PC-9 (cell line): ENCODE measurements at regions not wholly inside any gene's neighbourhood (a gene's known extent, or its start where the extent isn't known, plus 50 kb on each side); places are given as distances from the start of the nearest gene placed in this dataset. TPM values are rescaled to one million over a fixed set of nuclear protein-coding genes. Genes with fewer than 3 reads are reported as not detected.
"Not testable (repeated sequence)": the region's sequence is repeated elsewhere in the genome, so short reads cannot be mapped to it uniquely, and the experiment has no call there.

ENCODE experiments used
- BruUV-seq: library from RNA; stranded (reverse); fragments of 400-500 nt; replicated peaks from 2 replicates; lab custom pipeline; 2021; lab: Mats Ljungman, UMichigan
- CTCF ChIA-PET: fragments of 300-600 bp; sonication (Branson Sonifier 250); formaldehyde crosslinking; loops from one replicate; lab custom pipeline; 2022; ENCODE audit warnings: antibody characterized with exemption; lab: Charles Lee
- POLR2A ChIA-PET: fragments of 300-600 bp; sonication (Branson Sonifier 250); formaldehyde crosslinking; loops from one replicate; lab custom pipeline; 2022; ENCODE audit warnings: antibody characterized with exemption; ENCODE audit not compliant: unreplicated experiment; lab: Charles Lee
- DNase-seq, 2 experiments: peaks; one replicate each; pipeline versions ENCODE4 v3.0.0 to v3.0.0-alpha.2; 2015 to 2022; ENCODE audit warnings: mixed read lengths in 1 of 2
- H2AFZ ChIP-seq: fragments of 200-600 bp; sonication (generic); 2 replicates; pipeline ENCODE4 v1.8.1; 2017; ENCODE audit warnings: antibody characterized with exemption
- H3F3A ChIP-seq: fragments of 200-600 bp; sonication (generic); 2 replicates; pipeline ENCODE4 v1.8.1; 2017; ENCODE audit warnings: antibody characterized with exemption, mild to moderate bottlenecking, low read depth; ENCODE audit not compliant: insufficient read depth
- H3K27ac ChIP-seq: fragments of 200-600 bp; sonication (generic); 2 replicates; pipeline ENCODE4 v1.6.1; 2016; ENCODE audit warnings: mixed run types
- H3K27me3 ChIP-seq: fragments of 200-600 bp; sonication (generic); 2 replicates; pipeline ENCODE4 v1.6.1; 2016; ENCODE audit warnings: low read depth, mixed run types; ENCODE audit not compliant: insufficient read depth
- H3K36me3 ChIP-seq: fragments of 200-600 bp; sonication (generic); 2 replicates; pipeline ENCODE4 v1.6.1; 2016; ENCODE audit warnings: low read depth, mixed run types
- H3K4me1 ChIP-seq: fragments of 200-600 bp; sonication (generic); replicated peaks from 2 replicates; pipeline ENCODE4 v1.6.1; 2016; ENCODE audit warnings: mixed run types; ENCODE audit not compliant: insufficient read depth
- H3K4me2 ChIP-seq: fragments of 200-600 bp; sonication (generic); 2 replicates; pipeline ENCODE4 v1.6.1; 2017; ENCODE audit warnings: mixed run types
- H3K4me3 ChIP-seq: fragments of 200-600 bp; sonication (generic); 2 replicates; pipeline ENCODE4 v1.6.1; 2016; ENCODE audit warnings: mixed run types
- H3K79me2 ChIP-seq: fragments of 200-600 bp; sonication (generic); 2 replicates; pipeline ENCODE4 v1.6.1; 2017; ENCODE audit warnings: low read depth, mixed run types
- H3K9me2 ChIP-seq: fragments of 200-600 bp; sonication (generic); 2 replicates; pipeline ENCODE4 v1.8.1; 2017; ENCODE audit warnings: mild to moderate bottlenecking; ENCODE audit not compliant: insufficient read depth
- H3K9me3 ChIP-seq: fragments of 200-600 bp; sonication (generic); 2 replicates; pipeline ENCODE4 v1.8.1; 2016; ENCODE audit warnings: low read depth; ENCODE audit not compliant: insufficient read depth
- H4K20me1 ChIP-seq: fragments of 200-600 bp; sonication (generic); 2 replicates; pipeline ENCODE4 v1.8.1; 2017; ENCODE audit not compliant: insufficient read depth
- CTCF ChIP-seq: fragments of 200-600 bp; sonication (generic); conservative IDR thresholded peaks from 2 replicates; pipeline ENCODE4 v1.6.1; 2017; ENCODE audit warnings: mixed run types, antibody characterized with exemption, mild to moderate bottlenecking, moderate library complexity
- EZH2 ChIP-seq: fragments of 200-600 bp; sonication (generic); IDR thresholded peaks from 2 replicates; pipeline ENCODE4 v1.8.0; 2017; ENCODE audit warnings: antibody characterized with exemption, low read depth
- intact Hi-C: fragments of 100-400 bp; cut with micrococcal nuclease; formaldehyde crosslinking; loops from one replicate; pipeline ENCODE4 v1.10.0; 2022; ENCODE audit not compliant: unreplicated experiment
- microRNA-seq: library from miRNA; unstranded; fragments of <30 nt; microRNA quantifications from one replicate; pipeline ENCODE4 v1.2.0, GENCODE V29; 2021; ENCODE audit warnings: borderline number of aligned reads, borderline replicate concordance

- ChIA-PET CTCF (no interaction called here), POLR2A (no interaction called here)
- no peaks in the 10 kb centered on the region for H3K9me2 ChIP-seq
- no peak overlapping the region for H2AFZ ChIP-seq
- H3K27me3 ChIP-seq: no peaks in the 10 kb centered on the region
- intact Hi-C loops: no loop called here
- no peak overlapping the region for H3K4me3 ChIP-seq
- no peaks in the 10 kb centered on the region for H3K79me2 ChIP-seq
- no peak for TF ChIP-seq EZH2
- no peak overlapping the region for H3K27ac ChIP-seq
- no peaks in the 10 kb centered on the region for H3K36me3 ChIP-seq
- DNase-seq: no peak
- no TSS peak for BruUV-seq
- no peaks in the 10 kb centered on the region for H3K4me1 ChIP-seq
- no peaks in the 10 kb centered on the region for H4K20me1 ChIP-seq
- no peaks in the 10 kb centered on the region for H3F3A ChIP-seq
- H3K9me3 ChIP-seq: no peaks in the 10 kb centered on the region
- no peak overlapping the region for H3K4me2 ChIP-seq
Observed at GRCh38 chr18:28256166-28256565, 79.2 kb upstream of the CDH2 start.

- CTCF ChIA-PET: no interaction called here
- Histone ChIP-seq H2AFZ (no peak overlapping the region), H3K4me1 (no peaks in the 10 kb centered on the region), H3K27ac (no peak overlapping the region), H3K9me3 (no peaks in the 10 kb centered on the region), H3K4me2 (no peak overlapping the region), H3K79me2 (no peaks in the 10 kb centered on the region), H3K36me3 (no peaks in the 10 kb centered on the region), H3K27me3 (no peaks in the 10 kb centered on the region), H3K9me2 (no peaks in the 10 kb centered on the region), H3F3A (no peaks in the 10 kb centered on the region), H3K4me3 (no peak overlapping the region), H4K20me1 (no peaks in the 10 kb centered on the region)
- no peak for TF ChIP-seq CTCF
- no peak for TF ChIP-seq EZH2
- no peak for DNase-seq
- POLR2A ChIA-PET: no interaction called here
- no TSS peak for BruUV-seq
- intact Hi-C loops: no loop called here
Observed at GRCh38 chr18:28248653-28249052, 71.7 kb upstream of the CDH2 start.

GRCh38 chr18:28240626-28241025, 63.7 kb upstream of the CDH2 start:
- intact Hi-C loops, BruUV-seq, H3K79me2 ChIP-seq: not testable (repeated sequence)

GRCh38 chr18:28236487-28236886, 59.6 kb upstream of the CDH2 start:
- no peaks in the 10 kb centered on the region for H3K27me3 ChIP-seq
- TF ChIP-seq EZH2 (no peak), CTCF (no peak)
- H3K9me2 ChIP-seq: no peaks in the 10 kb centered on the region
- no peaks in the 10 kb centered on the region for H3K36me3 ChIP-seq
- H3K4me1 ChIP-seq: no peaks in the 10 kb centered on the region
- no peak overlapping the region for H3K27ac ChIP-seq
- BruUV-seq: no TSS peak
- no peak overlapping the region for H3K4me2 ChIP-seq
- intact Hi-C loops: no loop called here
- DNase-seq: no peak
- no peak overlapping the region for H2AFZ ChIP-seq
- H3K79me2 ChIP-seq: no peaks in the 10 kb centered on the region
- no peak overlapping the region for H3K4me3 ChIP-seq
- no peaks in the 10 kb centered on the region for H3K9me3 ChIP-seq
- POLR2A ChIA-PET: no interaction called here
- H4K20me1 ChIP-seq: no peaks in the 10 kb centered on the region
- H3F3A ChIP-seq: no peaks in the 10 kb centered on the region
- CTCF ChIA-PET: no interaction called here

More at GRCh38 chr18:28240626-28241025, 63.7 kb upstream of the CDH2 start:
- H4K20me1 ChIP-seq, H3K36me3 ChIP-seq, H3K4me2 ChIP-seq, DNase-seq, H3K27ac ChIP-seq, H3K4me1 ChIP-seq, CTCF ChIA-PET, POLR2A ChIA-PET, H3K9me2 ChIP-seq, H3K9me3 ChIP-seq, H2AFZ ChIP-seq, H3K27me3 ChIP-seq, H3F3A ChIP-seq, H3K4me3 ChIP-seq: not testable (repeated sequence)

Small RNA genes lying in the stretch of these regions (microRNA-seq; reads per million reads assigned to microRNA genes)
- gene MIR302F: not detected
